ENCODE measurements at regions not wholly inside any gene's neighbourhood (a gene's known extent, or its start where the extent isn't known, plus 50 kb on each side); places are given as distances from the start of the nearest gene placed in this dataset.

DNA sequence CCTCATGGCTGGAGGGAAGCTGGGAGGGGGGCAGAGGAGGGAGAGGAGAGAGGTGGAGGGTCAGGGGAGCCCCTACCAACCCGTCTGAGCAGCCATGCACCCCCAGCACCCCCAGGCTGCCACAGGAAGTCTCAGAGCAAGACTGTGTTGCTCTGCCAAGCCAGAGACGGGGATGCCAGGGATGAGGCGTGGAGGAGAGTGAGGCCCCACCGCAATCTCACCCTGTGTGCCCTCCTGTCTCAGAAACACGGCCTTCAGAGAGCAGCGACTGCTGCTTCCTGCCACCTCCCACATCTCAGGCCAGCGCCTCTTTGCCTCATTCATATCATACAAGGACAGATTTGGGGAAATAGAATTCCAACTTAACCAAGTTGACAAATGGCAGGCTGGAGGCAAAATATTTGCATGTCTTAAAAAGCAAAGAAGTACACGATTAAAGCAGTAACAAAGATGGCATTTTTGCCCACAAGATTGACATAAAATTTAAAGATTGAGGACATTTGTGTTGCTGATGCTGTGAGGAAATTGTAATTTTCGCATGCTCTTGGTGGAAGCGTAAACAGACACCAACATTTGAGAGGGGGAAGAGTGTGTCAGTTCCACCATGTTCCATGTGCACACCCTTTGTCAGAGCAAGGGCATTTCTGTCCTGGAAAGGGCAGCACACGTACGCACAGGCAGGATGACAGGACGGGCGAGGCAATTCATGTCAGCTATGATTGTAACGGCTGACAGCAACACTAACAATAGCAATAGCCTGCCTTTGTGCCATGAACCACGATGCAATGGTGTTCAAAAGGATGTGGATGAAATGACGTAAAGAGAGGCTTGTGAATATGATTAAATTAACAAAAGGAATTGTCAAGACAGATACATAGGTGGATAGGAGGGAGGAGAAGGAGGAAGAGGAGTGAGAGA lies 59.0 kb upstream of the BACE2 start:
- no TSS peak for BruUV-seq (replicated peaks)
- Histone ChIP-seq H4K20me1 (ENCODE audit: insufficient read depth, low read length) (no peaks in the 10 kb centered on the region), H3K4me3 (ENCODE audit: low read depth, low read length, poor library complexity, severe bottlenecking) (no peak overlapping the region), H3K79me2 (ENCODE audit: insufficient read depth, low read depth, low read length) (no peaks in the 10 kb centered on the region), H3K9me2 (ENCODE audit: insufficient read depth, low read length) (no peaks in the 10 kb centered on the region), H3K9me3 (ENCODE audit: low read length) (no peaks in the 10 kb centered on the region), H3K36me3 (ENCODE audit: insufficient read depth, low read length) (no peaks in the 10 kb centered on the region), H3K4me1 (ENCODE audit: insufficient read depth, low read length, poor library complexity, severe bottlenecking) (no peaks in the 10 kb centered on the region), H3K27ac (ENCODE audit: low read depth, low read length, poor library complexity, severe bottlenecking) (no peak overlapping the region), H3K4me2 (ENCODE audit: low read length) (no peak overlapping the region), H2AFZ (ENCODE audit: low read length) (no peak overlapping the region)
- ChIA-PET CTCF (ENCODE audit: unreplicated experiment) (no interaction called here), POLR2A (no interaction called here)
- TF ChIP-seq, protein P1, sequence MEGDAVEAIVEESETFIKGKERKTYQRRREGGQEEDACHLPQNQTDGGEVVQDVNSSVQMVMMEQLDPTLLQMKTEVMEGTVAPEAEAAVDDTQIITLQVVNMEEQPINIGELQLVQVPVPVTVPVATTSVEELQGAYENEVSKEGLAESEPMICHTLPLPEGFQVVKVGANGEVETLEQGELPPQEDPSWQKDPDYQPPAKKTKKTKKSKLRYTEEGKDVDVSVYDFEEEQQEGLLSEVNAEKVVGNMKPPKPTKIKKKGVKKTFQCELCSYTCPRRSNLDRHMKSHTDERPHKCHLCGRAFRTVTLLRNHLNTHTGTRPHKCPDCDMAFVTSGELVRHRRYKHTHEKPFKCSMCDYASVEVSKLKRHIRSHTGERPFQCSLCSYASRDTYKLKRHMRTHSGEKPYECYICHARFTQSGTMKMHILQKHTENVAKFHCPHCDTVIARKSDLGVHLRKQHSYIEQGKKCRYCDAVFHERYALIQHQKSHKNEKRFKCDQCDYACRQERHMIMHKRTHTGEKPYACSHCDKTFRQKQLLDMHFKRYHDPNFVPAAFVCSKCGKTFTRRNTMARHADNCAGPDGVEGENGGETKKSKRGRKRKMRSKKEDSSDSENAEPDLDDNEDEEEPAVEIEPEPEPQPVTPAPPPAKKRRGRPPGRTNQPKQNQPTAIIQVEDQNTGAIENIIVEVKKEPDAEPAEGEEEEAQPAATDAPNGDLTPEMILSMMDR (conservative IDR thresholded peaks at IDR 0.05; ENCODE audit: low read length), result no peak
- no peak for TF ChIP-seq EZH2phosphoT487 (IDR thresholded peaks at IDR 0.05; ENCODE audit: borderline replicate concordance, low read depth, low read length)
- DNase-seq (ENCODE audit: low spot score), result no peak
- intact Hi-C loops (cut with micrococcal nuclease; ENCODE audit: unreplicated experiment), result no loop called here

DNA sequence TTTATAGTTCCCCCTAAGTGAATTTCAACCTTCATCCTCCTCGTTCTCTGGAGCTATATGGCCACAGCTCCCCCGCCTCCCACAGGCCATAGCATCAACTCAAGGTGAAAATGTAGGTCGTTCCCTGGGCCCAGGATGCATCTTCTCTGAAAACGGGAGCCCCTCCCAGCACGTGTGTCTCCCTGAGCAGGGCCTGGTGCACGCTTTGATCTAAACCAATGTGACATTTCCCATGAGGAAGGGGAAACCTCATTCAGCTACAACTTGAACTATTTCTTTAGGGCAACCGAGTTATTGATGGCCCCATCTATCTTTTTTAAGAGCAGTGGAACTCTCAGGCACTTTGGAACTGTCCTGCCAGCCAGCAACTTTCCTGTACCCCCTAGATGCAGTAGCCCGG lies 57.8 kb upstream of the BACE2 start:
- no peak overlapping the region for H3K27ac ChIP-seq (ENCODE audit: low read depth, low read length, poor library complexity, severe bottlenecking)
- H3K9me2 ChIP-seq (ENCODE audit: insufficient read depth, low read length), result no peaks in the 10 kb centered on the region
- POLR2A ChIA-PET, result interaction anchor here (0.7 kb wide), 1 partner anchor 37 kb away, joined by 3 read pairs; no protein-coding TSS in a partner anchor
- no peak overlapping the region for H3K4me2 ChIP-seq (ENCODE audit: low read length)
- H3K4me1 ChIP-seq (ENCODE audit: insufficient read depth, low read length, poor library complexity, severe bottlenecking), result no peaks in the 10 kb centered on the region
- H3K4me3 ChIP-seq (ENCODE audit: low read depth, low read length, poor library complexity, severe bottlenecking), result no peak overlapping the region
- no TSS peak for BruUV-seq (replicated peaks)
- H4K20me1 ChIP-seq (ENCODE audit: insufficient read depth, low read length), result no peaks in the 10 kb centered on the region
- intact Hi-C loops (cut with micrococcal nuclease; ENCODE audit: unreplicated experiment), result no loop called here
- H3K36me3 ChIP-seq (ENCODE audit: insufficient read depth, low read length), result no peaks in the 10 kb centered on the region
- CTCF ChIA-PET (ENCODE audit: unreplicated experiment), result no interaction called here
- no peak for DNase-seq (ENCODE audit: low spot score)
- H2AFZ ChIP-seq (ENCODE audit: low read length), result no peak overlapping the region
- no peaks in the 10 kb centered on the region for H3K79me2 ChIP-seq (ENCODE audit: insufficient read depth, low read depth, low read length)
- no peaks in the 10 kb centered on the region for H3K9me3 ChIP-seq (ENCODE audit: low read length)
- no peak for TF ChIP-seq EZH2phosphoT487 (IDR thresholded peaks at IDR 0.05; ENCODE audit: borderline replicate concordance, low read depth, low read length)
- TF ChIP-seq, protein P1 (conservative IDR thresholded peaks at IDR 0.05; ENCODE audit: low read length), result no peak

DNA sequence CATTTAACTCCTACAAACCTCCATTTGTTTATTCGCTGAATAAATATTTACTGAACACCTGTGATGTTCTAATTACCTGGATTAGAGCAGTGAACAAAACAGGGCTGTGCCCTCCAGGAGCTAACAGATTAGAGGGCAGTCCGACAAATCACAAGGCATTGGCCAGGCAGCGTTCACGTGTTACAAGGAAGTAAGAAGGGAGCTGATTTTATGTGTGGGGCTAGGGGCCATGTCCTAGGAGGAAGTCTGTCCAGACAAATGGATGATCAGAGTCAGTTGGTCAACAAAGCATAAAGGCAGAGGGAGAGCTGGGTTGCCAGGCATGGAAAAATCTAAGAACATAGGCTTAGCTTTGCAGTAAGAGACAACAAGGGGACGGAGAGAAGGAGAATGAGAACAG lies 57.3 kb upstream of the BACE2 start:
- ChIA-PET POLR2A (no interaction called here), CTCF (ENCODE audit: unreplicated experiment) (no interaction called here)
- no peaks in the 10 kb centered on the region for H3K36me3 ChIP-seq (ENCODE audit: insufficient read depth, low read length)
- no peaks in the 10 kb centered on the region for H3K4me1 ChIP-seq (ENCODE audit: insufficient read depth, low read length, poor library complexity, severe bottlenecking)
- no peaks in the 10 kb centered on the region for H3K79me2 ChIP-seq (ENCODE audit: insufficient read depth, low read depth, low read length)
- no TSS peak for BruUV-seq (replicated peaks)
- no peak for DNase-seq (ENCODE audit: low spot score)
- H3K9me3 ChIP-seq (ENCODE audit: low read length), result no peaks in the 10 kb centered on the region
- no peak overlapping the region for H3K4me3 ChIP-seq (ENCODE audit: low read depth, low read length, poor library complexity, severe bottlenecking)
- no peak overlapping the region for H2AFZ ChIP-seq (ENCODE audit: low read length)
- no peak overlapping the region for H3K27ac ChIP-seq (ENCODE audit: low read depth, low read length, poor library complexity, severe bottlenecking)
- H4K20me1 ChIP-seq (ENCODE audit: insufficient read depth, low read length), result no peaks in the 10 kb centered on the region
- no peak for TF ChIP-seq EZH2phosphoT487 (IDR thresholded peaks at IDR 0.05; ENCODE audit: borderline replicate concordance, low read depth, low read length)
- TF ChIP-seq, protein P1 (conservative IDR thresholded peaks at IDR 0.05; ENCODE audit: low read length), result no peak
- intact Hi-C loops (cut with micrococcal nuclease; ENCODE audit: unreplicated experiment), result no loop called here
- no peaks in the 10 kb centered on the region for H3K9me2 ChIP-seq (ENCODE audit: insufficient read depth, low read length)
- no peak overlapping the region for H3K4me2 ChIP-seq (ENCODE audit: low read length)
